HL-60 (cell line): ENCODE measurements at regions not wholly inside any gene's neighbourhood (a gene's known extent, or its start where the extent isn't known, plus 50 kb on each side); places are given as distances from the start of the nearest gene placed in this dataset.

Experiments used
- DNase-seq, 2 experiments: peaks; one replicate each; pipeline ENCODE4 v3.0.0-alpha.2; 2010 to 2020; ENCODE audit warnings: low read depth in 1 of 2, low spot score in 1 of 2
- H3K27ac ChIP-seq: fragments of 250-450 bp; sonication (Bioruptor Pico); replicated peaks from 2 replicates; pipeline ENCODE4 v1.5.1; 2020; ENCODE audit warnings: mild to moderate bottlenecking, moderate library complexity
- H3K27me3 ChIP-seq: fragments of 250-450 bp; sonication (Bioruptor Pico); 2 replicates; pipeline ENCODE4 v1.5.1; 2021; ENCODE audit warnings: mild to moderate bottlenecking, moderate library complexity; ENCODE audit not compliant: insufficient read depth, poor library complexity, severe bottlenecking
- H3K4me3 ChIP-seq: replicated peaks from 2 replicates; pipeline ENCODE4 v1.5.1; 2011; ENCODE audit warnings: mild to moderate bottlenecking, control low read depth, low read length; ENCODE audit not compliant: insufficient read depth
- CTCF ChIP-seq: IDR thresholded peaks from one replicate; pipeline ENCODE4 v1.5.1; 2011; ENCODE audit warnings: low read length, control low read depth, inconsistent platforms; ENCODE audit not compliant: insufficient read depth
- GABPA ChIP-seq: IDR thresholded peaks from 2 replicates; pipeline ENCODE4 v1.6.1; 2012; ENCODE audit warnings: low read depth
- POLR2AphosphoS5 ChIP-seq: IDR thresholded peaks from 2 replicates; pipeline ENCODE4 v1.6.1; 2012; ENCODE audit warnings: low read depth
- REST ChIP-seq: IDR thresholded peaks from 2 replicates; pipeline ENCODE4 v1.6.1; 2012; ENCODE audit warnings: low read depth; ENCODE audit not compliant: insufficient replicate concordance
- SPI1 ChIP-seq: IDR thresholded peaks from 2 replicates; pipeline ENCODE4 v1.6.1; 2012; ENCODE audit warnings: low read depth, mild to moderate bottlenecking, borderline replicate concordance

GRCh38 chr5:173483160-173483559 is 133.3 kb downstream of the BOD1 start:
- H3K4me3 ChIP-seq, result no peak overlapping the region
- peaks cover 3% of the 10 kb centered on the region for H3K27me3 ChIP-seq
- no peak overlapping the region for H3K27ac ChIP-seq
- no peak for DNase-seq
- no peak for TF ChIP-seq SPI1
- TF ChIP-seq GABPA, result no peak
- TF ChIP-seq CTCF, result no peak
- no peak for TF ChIP-seq REST
- TF ChIP-seq POLR2AphosphoS5, result no peak

- Histone ChIP-seq H3K4me3 (no peak overlapping the region), H3K27ac (no peak overlapping the region), H3K27me3 (peaks cover 3% of the 10 kb centered on the region)
- TF ChIP-seq CTCF (no peak), SPI1 (no peak), REST (no peak), GABPA (no peak)
- no peak for DNase-seq
Measured at GRCh38 chr5:173481821-173482220, 134.6 kb downstream of the BOD1 start.

- TF ChIP-seq CTCF, result no peak
- no peak for TF ChIP-seq GABPA
- TF ChIP-seq POLR2AphosphoS5, result no peak
- no peak for TF ChIP-seq SPI1
- no peak for TF ChIP-seq REST
- H3K27ac ChIP-seq, result no peak overlapping the region
- H3K27me3 ChIP-seq, result peaks cover 3% of the 10 kb centered on the region
- DNase-seq, result no peak
- H3K4me3 ChIP-seq, result no peak overlapping the region
Measured at GRCh38 chr5:173480896-173481295, 135.6 kb downstream of the BOD1 start.
